HCT116 (cell line): ENCODE measurements at regions not wholly inside any gene's neighbourhood (a gene's known extent, or its start where the extent isn't known, plus 50 kb on each side); places are given as distances from the start of the nearest gene placed in this dataset.

Experiments used
- ATAC-seq: fragments of 200-7000 bp; cut with Tn5 transposase; 2 replicates; pipeline ENCODE4 v1.9.1; 2020; ENCODE audit warnings: mild to moderate bottlenecking, moderate library complexity
- BruUV-seq: library from RNA; stranded (reverse); fragments of 400-500 nt; replicated peaks from 2 replicates; lab custom pipeline; 2021; lab: Mats Ljungman, UMichigan
- CTCF ChIA-PET: fragments of 300-600 bp; sonication (Branson Sonifier 250); formaldehyde crosslinking; loops from one replicate; lab custom pipeline; 2021; ENCODE audit warnings: antibody characterized with exemption; lab: Charles Lee
- POLR2A ChIA-PET: fragments of 300-600, 350-600 bp; sonication (Branson Sonifier 250); formaldehyde crosslinking; loops from one replicate; lab custom pipeline; 2021; ENCODE audit warnings: antibody characterized with exemption; lab: Charles Lee
- RAD21 ChIA-PET, 2 experiments: fragments of 300-600 bp; sonication (Branson Sonifier 250); formaldehyde crosslinking; loops; one replicate each; lab custom pipeline; 2023; ENCODE audit warnings: low total read pairs in 2 of 2; ENCODE audit not compliant: uncharacterized antibody in 2 of 2, unreplicated experiment in 2 of 2, low non-redundant PET in 1 of 2; lab: Charles Lee
- DNase-seq: peaks from one replicate; pipeline ENCODE4 v3.0.0-alpha.2; 2010; ENCODE audit warnings: low read depth, low spot score
- H2AFZ ChIP-seq: fragments of 200-600 bp; shearing (Covaris generic), sonication (generic); 2 replicates; pipeline ENCODE4 v1.6.1; 2017; ENCODE audit warnings: low read depth, mixed run types, mixed read lengths, antibody characterized with exemption, low read length; ENCODE audit not compliant: poor library complexity, severe bottlenecking
- H3K27ac ChIP-seq: 2 replicates; pipeline ENCODE4 v1.5.1; 2012; ENCODE audit warnings: low read depth, low read length
- H3K27me3 ChIP-seq: fragments of 200-600 bp; sonication (generic); 2 replicates; pipeline ENCODE4 v1.6.1; 2016; ENCODE audit warnings: mixed run types, low read length, mixed read lengths; ENCODE audit not compliant: insufficient read depth
- H3K36me3 ChIP-seq, 2 experiments: fragments of 200-500 bp in 1 of 2; fragments of 200-600 bp in 1 of 2; sonication (Bioruptor generic) in 1 of 2; sonication (generic) in 1 of 2; 2 replicates each; pipeline versions ENCODE4 v1.5.1 to v1.6.1; 2014 to 2016; ENCODE audit warnings: low read length in 2 of 2, inconsistent platforms in 1 of 2, mixed read lengths in 1 of 2, mixed run types in 1 of 2; ENCODE audit not compliant: insufficient read depth in 2 of 2, control insufficient read depth in 1 of 2
- H3K4me1 ChIP-seq, 2 experiments: fragments of 200-600 bp in 1 of 2; sonication (generic) in 1 of 2; 2 replicates each; pipeline versions ENCODE4 v1.5.1 to v1.6.1; 2012 to 2017; ENCODE audit warnings: low read length in 2 of 2, inconsistent platforms in 1 of 2, mild to moderate bottlenecking in 1 of 2, mixed read lengths in 1 of 2, mixed run types in 1 of 2, moderate library complexity in 1 of 2; ENCODE audit not compliant: insufficient read depth in 2 of 2, control insufficient read depth in 1 of 2
- H3K4me2 ChIP-seq: fragments of 200-600 bp; sonication (generic); 2 replicates; pipeline ENCODE4 v1.6.1; 2017; ENCODE audit warnings: mixed run types, low read length, mixed read lengths
- H3K4me3 ChIP-seq, 2 experiments: fragments of 200-600 bp in 1 of 2; sonication (generic) in 1 of 2; replicated peaks in 1 of 2; 2 replicates each; pipeline ENCODE4 v1.5.1; 2011 to 2016; ENCODE audit warnings: low read length in 2 of 2, control low read depth in 1 of 2, low read depth in 1 of 2, mild to moderate bottlenecking in 1 of 2, mixed read lengths in 1 of 2, mixed run types in 1 of 2
- H3K79me2 ChIP-seq: fragments of 200-600 bp; sonication (generic); 2 replicates; pipeline ENCODE4 v1.6.1; 2017; ENCODE audit warnings: mild to moderate bottlenecking, mixed run types, low read length, moderate library complexity, mixed read lengths; ENCODE audit not compliant: insufficient read depth
- H3K9ac ChIP-seq: fragments of 200-600 bp; sonication (generic); 2 replicates; pipeline ENCODE4 v1.6.1; 2016; ENCODE audit warnings: low read length, mixed read lengths
- H3K9me2 ChIP-seq: fragments of 200-600 bp; sonication (generic), shearing (Covaris generic); 2 replicates; pipeline ENCODE4 v1.6.1; 2017; ENCODE audit warnings: mixed run types, mild to moderate bottlenecking, moderate library complexity; ENCODE audit not compliant: insufficient read depth
- H3K9me3 ChIP-seq, 2 experiments: fragments of 200-500 bp in 1 of 2; fragments of 200-600 bp in 1 of 2; sonication (Bioruptor generic) in 1 of 2; sonication (generic) in 1 of 2; 2 replicates each; pipeline ENCODE4 v1.6.1; 2014 to 2017; ENCODE audit warnings: low read length in 2 of 2, mixed read lengths in 2 of 2, inconsistent platforms in 1 of 2, low read depth in 1 of 2, mild to moderate bottlenecking in 1 of 2, mixed run types in 1 of 2, moderate library complexity in 1 of 2; ENCODE audit not compliant: control insufficient read depth in 1 of 2, insufficient read depth in 1 of 2
- H4K20me1 ChIP-seq: fragments of 200-600 bp; sonication (generic), shearing (Covaris generic); 2 replicates; pipeline ENCODE4 v1.6.1; 2017; ENCODE audit warnings: mixed run types, mild to moderate bottlenecking, moderate library complexity; ENCODE audit not compliant: insufficient read depth
- CEBPB ChIP-seq: IDR thresholded peaks from 2 replicates; pipeline ENCODE4 v1.6.1; 2012; ENCODE audit warnings: low read depth
- EGR1 ChIP-seq: IDR thresholded peaks from 2 replicates; pipeline ENCODE4 v1.6.1; 2012; ENCODE audit warnings: low read depth
- ELF1 ChIP-seq: IDR thresholded peaks from 2 replicates; pipeline ENCODE4 v1.6.1; 2012; ENCODE audit warnings: low read depth, borderline replicate concordance
- FOSL1 ChIP-seq: IDR thresholded peaks from 2 replicates; pipeline ENCODE4 v1.6.1; 2012; ENCODE audit warnings: low read depth
- JUND ChIP-seq: IDR thresholded peaks from 2 replicates; pipeline ENCODE4 v1.6.1; 2012
- POLR2A ChIP-seq: IDR thresholded peaks from 2 replicates; pipeline ENCODE4 v1.7.0; 2011; ENCODE audit warnings: borderline replicate concordance; ENCODE audit not compliant: insufficient read depth, insufficient read length; ENCODE audit errors: extremely low read depth
- POLR2AphosphoS5 ChIP-seq: IDR thresholded peaks from 2 replicates; pipeline ENCODE4 v1.6.1; 2011; ENCODE audit warnings: mild to moderate bottlenecking, low read depth, low read length, moderate library complexity
- SIN3A ChIP-seq: IDR thresholded peaks from 2 replicates; pipeline ENCODE4 v1.6.1; 2012; ENCODE audit warnings: low read depth
- SP1 ChIP-seq: IDR thresholded peaks from 2 replicates; pipeline ENCODE4 v1.6.1; 2012; ENCODE audit warnings: low read depth
- SRF ChIP-seq: IDR thresholded peaks from 2 replicates; pipeline ENCODE4 v1.6.1; 2012; ENCODE audit warnings: low read depth
- YY1 ChIP-seq: IDR thresholded peaks from 2 replicates; pipeline ENCODE4 v1.6.1; 2011; ENCODE audit warnings: low read length, low read depth, moderate library complexity, mild to moderate bottlenecking; ENCODE audit not compliant: insufficient replicate concordance; ENCODE audit errors: extremely low read depth
- ZFX ChIP-seq: fragments of 450-650 bp; IDR thresholded peaks from 2 replicates; pipeline ENCODE4 v1.6.1; 2017
- intact Hi-C: fragments of 100-400 bp; cut with micrococcal nuclease; formaldehyde crosslinking; loops from 2 replicates; pipeline ENCODE4 v1.10.0; 2022
- TF ChIP-seq, protein P1 (sequence below), 3 experiments: fragments of 200-600 bp in 1 of 3; sonication (generic) in 1 of 3; IDR thresholded peaks in 2 of 3; conservative IDR thresholded peaks in 1 of 3; 2 replicates each; pipeline ENCODE4 v1.5.1; 2012 to 2017; ENCODE audit warnings: low read depth in 2 of 3, low read length in 2 of 3, antibody characterized with exemption in 1 of 3, borderline replicate concordance in 1 of 3, control low read depth in 1 of 3, mild to moderate bottlenecking in 1 of 3, mixed read lengths in 1 of 3, mixed run types in 1 of 3, moderate library complexity in 1 of 3; ENCODE audit not compliant: insufficient read depth in 1 of 3

DNA sequence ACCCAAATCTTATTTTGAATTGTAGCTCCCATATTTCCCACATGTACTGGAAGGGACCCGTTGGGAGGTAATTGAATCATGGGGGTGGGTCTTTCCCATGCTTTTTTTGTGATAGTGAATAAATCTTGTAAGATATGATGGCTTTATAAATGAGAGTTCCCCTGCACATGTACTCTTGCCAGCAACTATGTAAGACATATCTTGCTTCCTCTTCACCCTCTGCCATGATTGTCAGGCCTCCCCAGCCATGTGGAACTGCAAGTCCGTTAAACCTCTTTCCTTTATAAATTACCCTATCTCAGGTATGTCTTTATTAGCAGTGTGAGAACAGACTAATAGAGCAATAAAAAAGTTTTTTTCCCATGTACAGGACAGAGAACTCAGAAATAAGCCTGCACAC lies 468.4 kb upstream of the SPHKAP start:
- DNase-seq (no peak), ATAC-seq (no peak)
- Histone ChIP-seq H3K27me3 (no peaks in the 10 kb centered on the region), H4K20me1 (no peaks in the 10 kb centered on the region), H3K36me3 (no peaks in the 10 kb centered on the region), H3K9me3 (no peaks in the 10 kb centered on the region), H3K79me2 (no peaks in the 10 kb centered on the region), H3K4me2 (no peak overlapping the region), H3K9ac (no peak overlapping the region), H3K4me3 (no peak overlapping the region), H3K9me2 (no peaks in the 10 kb centered on the region), H3K4me1 (no peaks in the 10 kb centered on the region), H2AFZ (no peak overlapping the region), H3K27ac (no peak overlapping the region)
- ChIA-PET RAD21 (no interaction called here), CTCF (no interaction called here), POLR2A (no interaction called here)
- intact Hi-C loops = loop anchor here (10.0 kb wide), 1 partner anchor 995 kb away; no protein-coding TSS in a partner anchor
- no TSS peak for BruUV-seq
- TF ChIP-seq POLR2A (no peak), ZFX (no peak)

DNA sequence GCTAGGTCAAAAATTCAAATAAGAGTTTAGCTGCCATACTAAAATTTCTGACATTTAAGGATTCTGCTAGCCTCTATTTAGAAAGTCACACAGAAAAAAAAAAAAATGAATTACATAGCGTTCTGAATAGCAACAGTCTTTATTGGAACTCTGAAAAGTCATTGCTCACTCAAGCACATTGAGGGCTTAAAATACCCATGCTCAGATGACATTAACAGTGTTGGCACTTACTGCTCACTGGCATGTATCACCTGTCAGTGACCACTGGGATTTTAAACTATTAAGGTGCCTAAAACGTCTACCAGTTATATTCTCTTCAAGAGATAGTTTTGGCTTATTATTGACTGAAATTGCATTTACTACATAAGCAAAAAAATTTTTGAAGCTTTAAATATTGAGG lies 468.0 kb upstream of the SPHKAP start:
- H3K9me2 ChIP-seq = no peaks in the 10 kb centered on the region
- H3K27me3 ChIP-seq = no peaks in the 10 kb centered on the region
- no peak overlapping the region for H2AFZ ChIP-seq
- H3K4me3 ChIP-seq = no peak overlapping the region
- BruUV-seq = no TSS peak
- H3K27ac ChIP-seq = no peak overlapping the region
- no peaks in the 10 kb centered on the region for H4K20me1 ChIP-seq
- intact Hi-C loops = no loop called here
- H3K9ac ChIP-seq = no peak overlapping the region
- DNase-seq (no peak), ATAC-seq (no peak)
- no peaks in the 10 kb centered on the region for H3K4me1 ChIP-seq
- H3K79me2 ChIP-seq = no peaks in the 10 kb centered on the region
- TF ChIP-seq, protein P1, sequence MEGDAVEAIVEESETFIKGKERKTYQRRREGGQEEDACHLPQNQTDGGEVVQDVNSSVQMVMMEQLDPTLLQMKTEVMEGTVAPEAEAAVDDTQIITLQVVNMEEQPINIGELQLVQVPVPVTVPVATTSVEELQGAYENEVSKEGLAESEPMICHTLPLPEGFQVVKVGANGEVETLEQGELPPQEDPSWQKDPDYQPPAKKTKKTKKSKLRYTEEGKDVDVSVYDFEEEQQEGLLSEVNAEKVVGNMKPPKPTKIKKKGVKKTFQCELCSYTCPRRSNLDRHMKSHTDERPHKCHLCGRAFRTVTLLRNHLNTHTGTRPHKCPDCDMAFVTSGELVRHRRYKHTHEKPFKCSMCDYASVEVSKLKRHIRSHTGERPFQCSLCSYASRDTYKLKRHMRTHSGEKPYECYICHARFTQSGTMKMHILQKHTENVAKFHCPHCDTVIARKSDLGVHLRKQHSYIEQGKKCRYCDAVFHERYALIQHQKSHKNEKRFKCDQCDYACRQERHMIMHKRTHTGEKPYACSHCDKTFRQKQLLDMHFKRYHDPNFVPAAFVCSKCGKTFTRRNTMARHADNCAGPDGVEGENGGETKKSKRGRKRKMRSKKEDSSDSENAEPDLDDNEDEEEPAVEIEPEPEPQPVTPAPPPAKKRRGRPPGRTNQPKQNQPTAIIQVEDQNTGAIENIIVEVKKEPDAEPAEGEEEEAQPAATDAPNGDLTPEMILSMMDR (IDR thresholded peaks at IDR 0.05 in 2 of 3, conservative IDR thresholded peaks at IDR 0.05 in 1 of 3; ENCODE audit: borderline replicate concordance in 1 of 3, insufficient read depth in 1 of 3, low read depth in 2 of 3, low read length in 2 of 3) = no peak
- TF ChIP-seq ELF1 = no peak
- TF ChIP-seq SIN3A = no peak
- no peak for TF ChIP-seq EGR1
- TF ChIP-seq SRF = no peak
- TF ChIP-seq YY1 = no peak
- no peak for TF ChIP-seq SP1
- TF ChIP-seq FOSL1 = no peak
- no peak for TF ChIP-seq CEBPB
- TF ChIP-seq POLR2AphosphoS5 = no peak
- no peak for TF ChIP-seq JUND
- ChIA-PET CTCF (no interaction called here), RAD21 (no interaction called here), POLR2A (no interaction called here)
- no peaks in the 10 kb centered on the region for H3K36me3 ChIP-seq
- H3K4me2 ChIP-seq = no peak overlapping the region
- H3K9me3 ChIP-seq = no peaks in the 10 kb centered on the region
